Muscle of leg (tissue), 3 donors: ENCODE measurements at regions not wholly inside any gene's neighbourhood (a gene's known extent, or its start where the extent isn't known, plus 50 kb on each side); places are given as distances from the start of the nearest gene placed in this dataset.

Experiments used
- DNase-seq: peaks from one replicate; pipeline ENCODE4 v3.0.0; 2013
- H3K27ac ChIP-seq: one replicate; pipeline ENCODE4 v1.5.1; 2013; ENCODE audit warnings: mild to moderate bottlenecking, low read length, control low read depth
- H3K27me3 ChIP-seq: one replicate; pipeline ENCODE4 v1.6.1; 2013; ENCODE audit warnings: low read length; ENCODE audit not compliant: control insufficient read depth, insufficient read depth
- H3K36me3 ChIP-seq: one replicate; pipeline ENCODE4 v1.6.1; 2013; ENCODE audit warnings: low read length; ENCODE audit not compliant: control insufficient read depth, insufficient read depth
- H3K4me1 ChIP-seq: one replicate; pipeline ENCODE4 v1.6.1; 2013; ENCODE audit warnings: low read length; ENCODE audit not compliant: control insufficient read depth, insufficient read depth
- H3K4me3 ChIP-seq: one replicate; pipeline ENCODE4 v1.5.1; 2013; ENCODE audit warnings: low read length, control low read depth
- H3K9me3 ChIP-seq: replicated peaks from 2 replicates; pipeline ENCODE4 v1.6.1; 2013; ENCODE audit warnings: low read depth, low read length; ENCODE audit not compliant: control insufficient read depth
- WGBS: methylation state at CpG from one replicate; pipeline ENCODE4 v1.1.5; 2013; ENCODE audit warnings: missing lambda C conversion rate; ENCODE audit not compliant: insufficient coverage; 5-methylcytosine and 5-hydroxymethylcytosine counted together

DNA sequence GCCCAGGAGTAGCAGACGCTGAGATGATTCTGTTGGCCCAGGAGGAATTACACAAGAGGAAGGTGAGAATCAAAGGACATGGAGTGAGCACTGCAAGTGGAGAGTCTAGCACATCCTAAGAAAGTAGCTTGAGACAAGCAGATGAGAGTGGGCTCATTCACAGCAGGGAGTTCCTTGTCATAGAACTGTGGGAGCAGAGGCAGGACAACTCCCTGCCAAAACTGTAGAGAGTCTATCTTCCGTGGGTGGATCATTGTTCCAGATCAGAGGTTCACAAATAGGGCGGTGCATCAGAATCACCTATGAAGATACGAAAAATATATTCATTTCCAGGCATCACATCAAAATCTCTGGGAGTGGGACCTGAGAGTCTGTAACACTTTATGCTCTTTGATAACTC is 288.9 kb upstream of the C16orf82 start:
- Histone ChIP-seq H3K4me1 (no peaks in the 10 kb centered on the region), H3K27ac (no peak overlapping the region), H3K36me3 (no peaks in the 10 kb centered on the region), H3K27me3 (no peaks in the 10 kb centered on the region), H3K4me3 (no peak overlapping the region), H3K9me3 (no peaks in the 10 kb centered on the region)
- WGBS: 83% methylated on average over 1 of the region's 4 CpGs
- no peak for DNase-seq

DNA sequence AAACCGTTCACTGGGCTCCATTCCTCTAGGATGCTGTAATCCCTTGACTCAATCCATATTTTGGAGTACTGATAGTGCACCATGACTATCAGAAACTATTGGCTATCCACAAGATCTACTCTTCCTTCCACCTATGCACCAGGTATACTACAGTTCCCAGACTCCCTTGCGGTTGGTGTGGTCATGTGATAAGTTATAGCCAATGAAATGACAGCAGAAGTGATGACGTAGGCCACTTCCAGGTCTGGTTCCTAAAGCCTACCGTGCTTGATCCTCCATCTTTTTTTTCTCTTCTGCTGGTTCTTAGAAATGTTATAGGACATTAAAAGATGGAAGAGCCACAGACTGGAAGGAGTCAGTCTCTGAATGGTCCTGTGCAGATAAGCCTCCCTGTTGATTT is 278.8 kb upstream of the C16orf82 start:
- no peak for DNase-seq
- H3K9me3 ChIP-seq: no peaks in the 10 kb centered on the region
- no peak overlapping the region for H3K4me3 ChIP-seq
- WGBS: 67% methylated on average over 1 of the region's 4 CpGs
- no peaks in the 10 kb centered on the region for H3K27me3 ChIP-seq
- H3K27ac ChIP-seq: no peak overlapping the region
- H3K36me3 ChIP-seq: no peaks in the 10 kb centered on the region
- no peaks in the 10 kb centered on the region for H3K4me1 ChIP-seq

DNA sequence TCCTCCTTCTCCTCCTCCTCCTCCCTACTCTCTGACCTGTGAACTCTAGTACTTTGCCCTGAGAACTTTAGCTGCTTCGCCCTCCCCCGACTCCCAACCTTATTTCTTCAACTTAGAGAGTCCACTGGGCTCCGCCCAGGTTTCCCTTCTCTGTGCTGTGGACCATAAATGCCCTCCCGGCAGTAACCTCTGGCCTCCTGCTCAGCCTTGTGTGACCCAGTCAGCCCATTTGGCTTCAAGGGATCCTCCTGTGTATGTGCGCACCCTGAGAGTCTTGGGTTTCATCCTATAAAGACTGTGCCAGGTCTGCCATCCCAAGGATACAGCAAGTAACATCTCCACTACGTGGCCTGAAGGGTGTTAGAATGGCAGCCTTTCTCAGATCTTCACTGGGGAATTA is 275.6 kb upstream of the C16orf82 start:
- Histone ChIP-seq H3K27me3 (no peaks in the 10 kb centered on the region), H3K36me3 (no peaks in the 10 kb centered on the region), H3K27ac (no peak overlapping the region), H3K9me3 (no peaks in the 10 kb centered on the region), H3K4me3 (no peak overlapping the region), H3K4me1 (no peaks in the 10 kb centered on the region)
- 60% methylated on average over 4 of the region's 6 CpGs for WGBS
- no peak for DNase-seq

DNA sequence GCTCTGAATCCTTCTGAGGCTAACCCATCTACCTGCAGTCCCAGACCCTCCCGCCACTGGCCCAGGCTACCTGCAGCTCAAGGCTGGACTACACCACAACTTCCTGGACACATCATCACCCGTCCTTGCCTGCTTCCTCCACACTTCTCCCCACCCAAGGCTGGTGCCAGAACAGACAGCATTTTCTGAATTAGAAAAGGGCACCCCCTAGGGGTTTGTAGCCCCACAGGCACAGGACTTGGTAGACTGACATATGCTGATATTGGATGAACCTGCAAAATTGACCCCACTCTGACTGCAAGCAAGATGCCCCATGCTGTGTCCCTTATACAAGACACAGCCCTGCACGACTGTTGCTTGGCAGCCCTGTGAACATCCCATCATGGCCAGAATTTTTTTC is 271.5 kb upstream of the C16orf82 start:
- DNase-seq: peak; percentile 2
- Histone ChIP-seq H3K4me1 (no peaks in the 10 kb centered on the region), H3K4me3 (no peak overlapping the region), H3K36me3 (no peaks in the 10 kb centered on the region), H3K9me3 (no peaks in the 10 kb centered on the region), H3K27ac (no peak overlapping the region), H3K27me3 (no peaks in the 10 kb centered on the region)
- whole genome bisulfite sequencing: 30% methylated on average over 3 of the region's 3 CpGs

DNA sequence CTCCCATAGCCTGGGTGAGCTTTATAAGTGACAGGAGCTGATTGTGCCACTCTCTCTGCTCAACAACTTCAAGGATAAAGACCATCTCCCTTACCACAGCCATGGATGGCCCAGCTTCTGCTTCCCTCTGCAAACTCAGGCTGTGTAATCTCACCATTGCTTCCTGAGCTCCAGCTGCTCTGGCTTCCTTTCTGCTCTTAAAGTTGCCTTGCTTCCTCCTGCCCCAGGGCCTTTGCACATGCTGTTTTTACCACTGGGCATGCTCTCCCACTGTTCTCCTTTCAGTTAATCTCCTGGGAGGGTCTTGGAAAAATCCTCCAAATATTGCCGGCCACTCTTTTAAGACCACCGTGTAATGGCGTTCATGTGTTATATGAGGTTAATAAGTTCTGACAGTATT is 265.1 kb upstream of the C16orf82 start:
- Histone ChIP-seq H3K4me1 (no peaks in the 10 kb centered on the region), H3K4me3 (no peak overlapping the region), H3K9me3 (no peaks in the 10 kb centered on the region), H3K27ac (no peak overlapping the region), H3K36me3 (no peaks in the 10 kb centered on the region), H3K27me3 (no peaks in the 10 kb centered on the region)
- no CpG with 5 or more reads among the region's 3 CpGs for WGBS
- DNase-seq: no peak

DNA sequence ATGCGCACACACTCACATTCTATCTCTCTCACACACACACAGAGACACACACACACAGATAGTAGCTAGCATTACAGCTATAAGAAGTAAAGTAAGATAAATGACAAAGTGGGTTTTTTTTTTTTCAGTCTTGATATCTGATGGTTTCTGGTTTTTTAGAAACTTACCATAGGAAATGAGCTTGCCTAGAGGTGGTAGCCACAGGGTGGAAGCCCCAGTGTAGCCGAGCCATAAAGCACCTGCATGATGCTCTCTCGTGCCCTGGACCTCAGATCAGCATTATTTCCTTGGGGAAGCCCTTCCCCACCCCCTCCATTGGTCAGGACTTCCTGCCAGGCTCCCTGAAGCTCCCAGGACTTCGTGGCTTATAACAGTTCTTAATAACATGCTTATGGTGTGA is 264.3 kb upstream of the C16orf82 start:
- Histone ChIP-seq H3K27me3 (no peaks in the 10 kb centered on the region), H3K4me1 (no peaks in the 10 kb centered on the region), H3K4me3 (no peak overlapping the region), H3K27ac (no peak overlapping the region), H3K9me3 (no peaks in the 10 kb centered on the region), H3K36me3 (no peaks in the 10 kb centered on the region)
- DNase-seq: no peak
- 42% methylated on average over 2 of the region's 4 CpGs for WGBS

DNA sequence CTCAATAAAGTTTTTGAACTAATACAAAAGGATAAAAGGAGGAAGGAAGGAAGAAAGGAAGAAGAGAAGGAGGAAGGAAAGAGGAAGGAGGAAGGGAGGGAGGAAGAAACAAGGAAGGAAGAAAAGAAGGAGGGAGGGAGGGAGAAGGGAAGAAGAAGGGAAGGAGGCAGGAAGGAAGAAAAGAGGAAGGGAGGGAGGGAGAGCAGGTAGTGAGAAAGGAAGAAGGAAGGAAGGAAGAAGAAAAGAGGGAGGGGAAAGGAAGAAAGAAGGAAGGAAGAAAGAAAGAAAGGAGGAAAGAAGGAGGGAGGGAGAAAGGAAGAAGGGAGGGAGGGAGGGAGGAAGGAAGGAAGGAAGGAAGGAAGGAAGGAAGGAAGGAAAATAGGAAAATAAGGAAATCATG is 263.8 kb upstream of the C16orf82 start:
- no peak for DNase-seq
- Histone ChIP-seq H3K27me3 (no peaks in the 10 kb centered on the region), H3K27ac (no peak overlapping the region), H3K9me3 (no peaks in the 10 kb centered on the region), H3K4me3 (no peak overlapping the region), H3K36me3 (no peaks in the 10 kb centered on the region), H3K4me1 (no peaks in the 10 kb centered on the region)

DNA sequence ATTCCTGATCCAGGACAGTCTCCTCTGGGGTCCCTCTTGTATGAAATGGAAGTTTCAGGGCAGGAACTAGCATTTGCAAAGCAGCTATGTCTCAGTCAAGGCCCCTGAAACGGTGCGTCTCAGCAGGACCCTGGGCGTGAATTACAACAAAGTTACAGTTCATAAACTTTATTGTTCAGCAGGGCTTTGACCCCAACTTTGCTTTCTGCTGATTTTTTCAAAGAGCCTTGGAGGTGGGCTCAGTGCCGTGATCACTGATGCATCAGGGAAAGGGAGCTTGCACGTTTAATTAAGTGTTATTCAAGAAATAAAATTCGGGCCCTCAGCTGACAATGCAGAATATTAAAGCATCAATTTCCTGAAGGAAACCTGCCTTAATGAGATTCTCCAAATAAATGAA is 260.1 kb upstream of the C16orf82 start:
- Histone ChIP-seq H3K4me3 (no peak overlapping the region), H3K27me3 (no peaks in the 10 kb centered on the region), H3K9me3 (no peaks in the 10 kb centered on the region), H3K4me1 (no peaks in the 10 kb centered on the region), H3K36me3 (no peaks in the 10 kb centered on the region), H3K27ac (no peak overlapping the region)
- DNase-seq: no peak
- 56% methylated on average over 5 of the region's 6 CpGs for WGBS

DNA sequence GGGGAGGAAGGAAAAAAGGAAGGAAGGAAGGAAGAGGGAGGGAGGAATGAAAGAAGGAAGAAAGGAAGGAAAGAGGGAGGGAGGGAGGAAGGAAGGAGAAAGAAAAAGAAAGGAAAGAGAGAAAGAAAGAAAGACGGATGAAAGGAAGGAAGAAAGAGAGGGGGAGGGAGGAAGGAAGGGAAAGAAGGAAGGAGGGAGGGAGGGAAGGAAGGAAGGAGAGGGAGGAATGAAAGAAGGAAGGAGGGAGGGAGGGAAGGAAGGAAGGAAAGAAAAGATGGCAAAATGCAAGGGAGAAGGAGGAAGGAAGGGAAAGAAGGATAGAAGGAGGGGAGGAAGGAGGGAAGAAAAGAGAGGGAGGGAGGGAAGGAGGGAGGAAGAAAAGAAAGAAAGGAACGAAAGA is 257.3 kb upstream of the C16orf82 start:
- H3K27me3 ChIP-seq: no peaks in the 10 kb centered on the region
- H3K4me3 ChIP-seq: no peak overlapping the region
- H3K27ac ChIP-seq: no peak overlapping the region
- DNase-seq: no peak
- H3K36me3 ChIP-seq: no peaks in the 10 kb centered on the region
- H3K4me1 ChIP-seq: no peaks in the 10 kb centered on the region
- H3K9me3 ChIP-seq: no peaks in the 10 kb centered on the region
- WGBS: 41% methylated on average over 2 of the region's 2 CpGs

DNA sequence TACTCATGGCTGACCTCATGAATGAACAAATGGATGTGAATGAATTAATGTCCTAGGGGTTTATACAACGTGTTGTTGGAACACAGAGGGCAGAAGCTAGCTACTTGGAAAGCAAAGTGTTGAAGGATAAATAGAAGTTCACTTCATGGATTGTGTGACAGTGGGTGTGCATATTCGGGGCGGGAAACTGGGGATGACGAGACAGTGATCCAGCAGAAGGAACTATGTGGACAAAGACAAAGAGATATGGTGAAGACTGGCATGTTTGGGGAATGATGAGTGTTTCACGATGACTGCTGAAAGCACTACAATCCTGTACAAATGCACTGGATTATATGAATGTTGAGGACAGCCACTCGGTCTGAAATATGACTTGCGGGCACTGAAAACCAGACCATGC is 250.5 kb upstream of the C16orf82 start:
- no peaks in the 10 kb centered on the region for H3K36me3 ChIP-seq
- no peaks in the 10 kb centered on the region for H3K9me3 ChIP-seq
- H3K27ac ChIP-seq: no peak overlapping the region
- no peaks in the 10 kb centered on the region for H3K27me3 ChIP-seq
- no peaks in the 10 kb centered on the region for H3K4me1 ChIP-seq
- H3K4me3 ChIP-seq: no peak overlapping the region
- 76% methylated on average over 6 of the region's 7 CpGs for WGBS
- DNase-seq: no peak

DNA sequence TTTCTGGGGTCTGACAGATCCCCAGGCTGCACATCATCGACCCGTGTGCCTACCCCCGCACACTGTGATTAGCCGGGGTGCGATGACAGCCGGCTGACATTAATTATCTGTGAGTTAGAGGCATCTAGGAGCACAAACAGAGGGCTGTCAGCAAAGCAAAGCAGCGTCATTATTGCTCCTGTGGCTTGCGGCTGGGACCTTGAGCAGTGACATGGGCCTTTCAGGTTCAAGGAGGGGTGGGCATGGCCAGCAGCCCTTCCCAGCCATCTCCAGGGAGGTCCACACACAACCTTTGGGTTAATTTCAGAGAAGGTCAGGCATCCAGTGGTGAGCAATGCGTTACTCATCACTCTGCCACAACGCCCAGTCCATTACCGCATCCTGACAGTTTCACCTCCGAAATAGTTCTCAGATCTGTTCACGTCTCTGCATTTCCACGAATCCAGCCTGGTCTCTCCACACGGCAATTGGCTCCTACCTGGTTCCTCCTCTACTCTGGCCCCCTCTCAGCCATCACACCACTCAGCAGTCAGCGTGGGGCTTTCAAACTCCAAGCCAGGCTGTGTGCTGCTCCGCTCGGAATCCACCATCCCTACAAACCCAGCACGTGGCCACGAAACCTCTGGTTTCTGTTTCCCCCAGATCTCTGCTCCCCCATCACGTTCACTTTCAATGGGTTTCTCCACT is 249.7 kb upstream of the C16orf82 start:
- Histone ChIP-seq H3K9me3 (no peaks in the 10 kb centered on the region), H3K27me3 (no peaks in the 10 kb centered on the region), H3K27ac (no peak overlapping the region), H3K4me3 (no peak overlapping the region), H3K4me1 (no peaks in the 10 kb centered on the region), H3K36me3 (no peaks in the 10 kb centered on the region)
- DNase-seq: no peak
- WGBS: 53% methylated on average over 16 of the region's 21 CpGs
